Activated T-cell treated with anti-CD3 and anti-CD28 coated beads, Interleukin-2, amount 50 U/mL, for 4 hours (primary cell): ENCODE measurements at regions not wholly inside any gene's neighbourhood (a gene's known extent, or its start where the extent isn't known, plus 50 kb on each side); places are given as distances from the start of the nearest gene placed in this dataset.

ENCODE experiments used
- ATAC-seq, 2 donors: fragments of 200-7000 bp; cut with Tn5 transposase; one replicate each; pipeline ENCODE4 v1.10.0; 2021
- DNase-seq: peaks from one replicate; pipeline ENCODE4 v3.0.0-alpha.2; 2020
- H3K27me3 Mint-ChIP-seq: one replicate; pipeline ENCODE4 v1.8.0; 2021; ENCODE audit warnings: low read depth, mixed read lengths
- H3K36me3 Mint-ChIP-seq: one replicate; pipeline ENCODE4 v1.8.0; 2022; ENCODE audit warnings: mixed read lengths; ENCODE audit not compliant: insufficient read depth
- H3K4me1 Mint-ChIP-seq: one replicate; pipeline ENCODE4 v1.8.0; 2021; ENCODE audit warnings: low read depth, mixed read lengths
- H3K4me3 Mint-ChIP-seq: one replicate; pipeline ENCODE4 v1.8.0; 2021; ENCODE audit warnings: mild to moderate bottlenecking, moderate library complexity, mixed read lengths
- H3K9me3 Mint-ChIP-seq: one replicate; pipeline ENCODE4 v1.8.0; 2021; ENCODE audit warnings: mixed read lengths

- no peak overlapping the region for H3K4me3 Mint-ChIP-seq
- H3K9me3 Mint-ChIP-seq, result no peaks in the 10 kb centered on the region
- H3K36me3 Mint-ChIP-seq, result no peaks in the 10 kb centered on the region
- H3K4me1 Mint-ChIP-seq, result peaks cover 3% of the 10 kb centered on the region
- peaks cover 4% of the 10 kb centered on the region for H3K27me3 Mint-ChIP-seq
- DNase-seq, result no peak
- no peak for ATAC-seq
Observed at GRCh38 chr6:168222115-168223043, 97.2 kb downstream of the DACT2 start.

- no peak for ATAC-seq
- no peak overlapping the region for H3K4me3 Mint-ChIP-seq
- no peaks in the 10 kb centered on the region for H3K9me3 Mint-ChIP-seq
- no peak for DNase-seq
- H3K36me3 Mint-ChIP-seq, result no peaks in the 10 kb centered on the region
- peaks cover 6% of the 10 kb centered on the region for H3K27me3 Mint-ChIP-seq
- peaks cover 3% of the 10 kb centered on the region for H3K4me1 Mint-ChIP-seq
Observed at GRCh38 chr6:168221497-168222079, 98.0 kb downstream of the DACT2 start.

- H3K27me3 Mint-ChIP-seq, result peaks cover 6% of the 10 kb centered on the region
- no peak overlapping the region for H3K4me3 Mint-ChIP-seq
- H3K4me1 Mint-ChIP-seq, result peaks cover 3% of the 10 kb centered on the region
- no peaks in the 10 kb centered on the region for H3K9me3 Mint-ChIP-seq
- no peaks in the 10 kb centered on the region for H3K36me3 Mint-ChIP-seq
- no peak for ATAC-seq
- DNase-seq, result no peak
Observed at GRCh38 chr6:168221000-168221399, 98.6 kb downstream of the DACT2 start.

GRCh38 chr6:168219804-168220203 is 99.8 kb downstream of the DACT2 start:
- ATAC-seq, result no peak

GRCh38 chr6:168218785-168219566 is 100.6 kb downstream of the DACT2 start:
- Mint-ChIP-seq H3K9me3 (no peaks in the 10 kb centered on the region), H3K4me1 (peaks cover 3% of the 10 kb centered on the region), H3K36me3 (no peaks in the 10 kb centered on the region), H3K4me3 (no peak overlapping the region), H3K27me3 (peaks cover 6% of the 10 kb centered on the region)
- no peak for DNase-seq
- no peak for ATAC-seq

More at GRCh38 chr6:168219804-168220203, 99.8 kb downstream of the DACT2 start:
- no peaks in the 10 kb centered on the region for H3K9me3 Mint-ChIP-seq
- no peak for DNase-seq
- H3K36me3 Mint-ChIP-seq, result no peaks in the 10 kb centered on the region
- peaks cover 3% of the 10 kb centered on the region for H3K4me1 Mint-ChIP-seq
- H3K4me3 Mint-ChIP-seq, result no peak overlapping the region
- peaks cover 6% of the 10 kb centered on the region for H3K27me3 Mint-ChIP-seq

GRCh38 chr6:168217880-168218537 is 101.6 kb downstream of the DACT2 start:
- ATAC-seq (no peak), DNase-seq (no peak)
- H3K4me3 Mint-ChIP-seq, result no peak overlapping the region
- no peaks in the 10 kb centered on the region for H3K36me3 Mint-ChIP-seq
- no peaks in the 10 kb centered on the region for H3K9me3 Mint-ChIP-seq
- H3K27me3 Mint-ChIP-seq, result peaks cover 6% of the 10 kb centered on the region
- peaks cover 3% of the 10 kb centered on the region for H3K4me1 Mint-ChIP-seq

- Mint-ChIP-seq H3K9me3 (no peaks in the 10 kb centered on the region), H3K4me3 (no peak overlapping the region), H3K4me1 (peaks cover 3% of the 10 kb centered on the region), H3K36me3 (no peaks in the 10 kb centered on the region), H3K27me3 (peaks cover 6% of the 10 kb centered on the region)
- no peak for ATAC-seq
- no peak for DNase-seq
Observed at GRCh38 chr6:168217216-168217879, 102.2 kb downstream of the DACT2 start.

GRCh38 chr6:168216751-168217191 is 102.8 kb downstream of the DACT2 start:
- H3K4me3 Mint-ChIP-seq, result no peak overlapping the region
- no peak for ATAC-seq
- DNase-seq, result no peak
- H3K36me3 Mint-ChIP-seq, result no peaks in the 10 kb centered on the region
- H3K9me3 Mint-ChIP-seq, result no peaks in the 10 kb centered on the region
- peaks cover 3% of the 10 kb centered on the region for H3K4me1 Mint-ChIP-seq
- peaks cover 6% of the 10 kb centered on the region for H3K27me3 Mint-ChIP-seq

GRCh38 chr6:168216117-168216516 is 103.5 kb downstream of the DACT2 start:
- Mint-ChIP-seq H3K36me3 (no peaks in the 10 kb centered on the region), H3K4me3 (no peak overlapping the region), H3K27me3 (peaks cover 6% of the 10 kb centered on the region), H3K4me1 (peaks cover 3% of the 10 kb centered on the region), H3K9me3 (no peaks in the 10 kb centered on the region)
- ATAC-seq (no peak), DNase-seq (no peak)

- H3K9me3 Mint-ChIP-seq, result no peaks in the 10 kb centered on the region
- DNase-seq, result no peak
Observed at GRCh38 chr6:168215121-168215808, 104.3 kb downstream of the DACT2 start.

GRCh38 chr6:168214586-168215104 is 104.9 kb downstream of the DACT2 start:
- Mint-ChIP-seq H3K36me3 (no peaks in the 10 kb centered on the region), H3K9me3 (no peaks in the 10 kb centered on the region), H3K27me3 (peaks cover 5% of the 10 kb centered on the region), H3K4me3 (no peak overlapping the region), H3K4me1 (no peaks in the 10 kb centered on the region)
- DNase-seq, result no peak
- no peak for ATAC-seq

More at GRCh38 chr6:168215121-168215808, 104.3 kb downstream of the DACT2 start:
- Mint-ChIP-seq H3K4me1 (no peaks in the 10 kb centered on the region), H3K36me3 (no peaks in the 10 kb centered on the region), H3K27me3 (peaks cover 6% of the 10 kb centered on the region), H3K4me3 (no peak overlapping the region)
- ATAC-seq, result no peak

GRCh38 chr6:168213121-168213524 is 106.5 kb downstream of the DACT2 start:
- ATAC-seq (no peak), DNase-seq (no peak)
- Mint-ChIP-seq H3K27me3 (peaks cover 2% of the 10 kb centered on the region), H3K4me3 (no peak overlapping the region), H3K9me3 (no peaks in the 10 kb centered on the region), H3K36me3 (no peaks in the 10 kb centered on the region), H3K4me1 (no peaks in the 10 kb centered on the region)

GRCh38 chr6:168212362-168212761 is 107.2 kb downstream of the DACT2 start:
- Mint-ChIP-seq H3K4me3 (no peak overlapping the region), H3K36me3 (no peaks in the 10 kb centered on the region), H3K27me3 (peaks cover 1% of the 10 kb centered on the region), H3K9me3 (no peaks in the 10 kb centered on the region), H3K4me1 (no peaks in the 10 kb centered on the region)
- DNase-seq, result no peak
- no peak for ATAC-seq
